ENCODE measurements at regions not wholly inside any gene's neighbourhood (a gene's known extent, or its start where the extent isn't known, plus 50 kb on each side); places are given as distances from the start of the nearest gene placed in this dataset.

- TF ChIP-seq CTCF (IDR thresholded peaks at IDR 0.05 in 2 of 3, conservative IDR thresholded peaks at IDR 0.05 in 1 of 3; ENCODE audit: borderline replicate concordance in 1 of 3, insufficient read depth in 1 of 3, low read depth in 2 of 3, low read length in 2 of 3) = no peak
- TF ChIP-seq RAD21 (IDR thresholded peaks at IDR 0.05; ENCODE audit: low read depth) = no peak
- no peak for TF ChIP-seq REST (IDR thresholded peaks at IDR 0.05; ENCODE audit: low read depth)
- TF ChIP-seq POLR2A (IDR thresholded peaks at IDR 0.05; ENCODE audit: borderline replicate concordance, extremely low read depth, insufficient read depth, insufficient read length) = no peak
- TF ChIP-seq JUND (IDR thresholded peaks at IDR 0.05) = no peak
- no peak for TF ChIP-seq EZH2phosphoT487 (IDR thresholded peaks at IDR 0.05; ENCODE audit: borderline replicate concordance)
- TF ChIP-seq EZH2 (IDR thresholded peaks at IDR 0.05) = no peak
- no peak for TF ChIP-seq ZNF274 (IDR thresholded peaks at IDR 0.05; ENCODE audit: low read depth, low read length)
- TF ChIP-seq, protein P1, sequence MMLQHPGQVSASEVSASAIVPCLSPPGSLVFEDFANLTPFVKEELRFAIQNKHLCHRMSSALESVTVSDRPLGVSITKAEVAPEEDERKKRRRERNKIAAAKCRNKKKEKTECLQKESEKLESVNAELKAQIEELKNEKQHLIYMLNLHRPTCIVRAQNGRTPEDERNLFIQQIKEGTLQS (IDR thresholded peaks at IDR 0.05) = no peak
- TF ChIP-seq, protein P2, sequence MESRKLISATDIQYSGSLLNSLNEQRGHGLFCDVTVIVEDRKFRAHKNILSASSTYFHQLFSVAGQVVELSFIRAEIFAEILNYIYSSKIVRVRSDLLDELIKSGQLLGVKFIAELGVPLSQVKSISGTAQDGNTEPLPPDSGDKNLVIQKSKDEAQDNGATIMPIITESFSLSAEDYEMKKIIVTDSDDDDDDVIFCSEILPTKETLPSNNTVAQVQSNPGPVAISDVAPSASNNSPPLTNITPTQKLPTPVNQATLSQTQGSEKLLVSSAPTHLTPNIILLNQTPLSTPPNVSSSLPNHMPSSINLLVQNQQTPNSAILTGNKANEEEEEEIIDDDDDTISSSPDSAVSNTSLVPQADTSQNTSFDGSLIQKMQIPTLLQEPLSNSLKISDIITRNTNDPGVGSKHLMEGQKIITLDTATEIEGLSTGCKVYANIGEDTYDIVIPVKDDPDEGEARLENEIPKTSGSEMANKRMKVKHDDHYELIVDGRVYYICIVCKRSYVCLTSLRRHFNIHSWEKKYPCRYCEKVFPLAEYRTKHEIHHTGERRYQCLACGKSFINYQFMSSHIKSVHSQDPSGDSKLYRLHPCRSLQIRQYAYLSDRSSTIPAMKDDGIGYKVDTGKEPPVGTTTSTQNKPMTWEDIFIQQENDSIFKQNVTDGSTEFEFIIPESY (IDR thresholded peaks at IDR 0.05; ENCODE audit: extremely low read depth, insufficient replicate concordance, low read length) = no peak
- no peak for TF ChIP-seq SRF (IDR thresholded peaks at IDR 0.05; ENCODE audit: low read depth)
Measured at GRCh38 chr1:57686306-57686705, 262.4 kb upstream of the DAB1 start.
